ENCODE measurements at regions not wholly inside any gene's neighbourhood (a gene's known extent, or its start where the extent isn't known, plus 50 kb on each side); places are given as distances from the start of the nearest gene placed in this dataset.

GRCh38 chr11:122584670-122585069 lies 70.9 kb upstream of the UBASH3B start:
- TF ChIP-seq CTCF (IDR thresholded peaks at IDR 0.05) (no peak), POLR2A (IDR thresholded peaks at IDR 0.05) (no peak)

All from body of pancreas (tissue), 4 donors.